Astrocyte (in vitro differentiated cells and primary cell): ENCODE measurements at regions not wholly inside any gene's neighbourhood (a gene's known extent, or its start where the extent isn't known, plus 50 kb on each side); places are given as distances from the start of the nearest gene placed in this dataset.

Experiments used
- DNase-seq: peaks from one replicate; pipeline ENCODE4 v3.0.0-alpha.2; 2010; ENCODE audit warnings: low read depth
- FAIRE-seq: peaks from 2 replicates; lab custom pipeline; 2011; peaks lifted over from hg19 to GRCh38; lab: Jason Lieb, UNC
- H2AFZ ChIP-seq: 2 replicates; pipeline ENCODE4 v1.6.0; 2012; ENCODE audit warnings: low read depth, low read length, inconsistent platforms
- H3K27ac ChIP-seq: 2 replicates; pipeline ENCODE4 v1.5.1; 2011; ENCODE audit warnings: low read depth, low read length, inconsistent platforms
- H3K27me3 ChIP-seq: 2 replicates; pipeline ENCODE4 v1.6.0; 2011; ENCODE audit warnings: low read length, inconsistent platforms; ENCODE audit not compliant: insufficient read depth
- H3K36me3 ChIP-seq: 2 replicates; pipeline ENCODE4 v1.5.1; 2011; ENCODE audit warnings: low read length, inconsistent platforms; ENCODE audit not compliant: insufficient read depth
- H3K4me1 ChIP-seq: 2 replicates; pipeline ENCODE4 v1.5.1; 2011; ENCODE audit warnings: low read length, inconsistent platforms; ENCODE audit not compliant: insufficient read depth
- H3K4me2 ChIP-seq: 2 replicates; pipeline ENCODE4 v1.6.0; 2012; ENCODE audit warnings: low read length, inconsistent platforms
- H3K4me3 ChIP-seq: 2 replicates; pipeline ENCODE4 v1.5.1; 2011; ENCODE audit warnings: low read depth, mild to moderate bottlenecking, low read length, inconsistent platforms; ENCODE audit not compliant: insufficient read depth
- H3K79me2 ChIP-seq: 2 replicates; pipeline ENCODE4 v1.6.0; 2012; ENCODE audit warnings: mild to moderate bottlenecking, low read length, inconsistent platforms; ENCODE audit not compliant: insufficient read depth
- H3K9ac ChIP-seq: 2 replicates; pipeline ENCODE4 v1.6.0; 2012; ENCODE audit warnings: mild to moderate bottlenecking, low read length, inconsistent platforms
- H3K9me3 ChIP-seq: 2 replicates; pipeline ENCODE4 v1.5.1; 2012; ENCODE audit warnings: low read depth, mild to moderate bottlenecking, low read length, inconsistent platforms; ENCODE audit not compliant: insufficient read depth
- H4K20me1 ChIP-seq: 2 replicates; pipeline ENCODE4 v1.6.0; 2012; ENCODE audit warnings: low read length, inconsistent platforms; ENCODE audit not compliant: insufficient read depth
- H3K27ac Mint-ChIP-seq: one replicate; pipeline ENCODE4 v1.8.0; 2021; ENCODE audit warnings: mild to moderate bottlenecking, mixed read lengths; ENCODE audit not compliant: unreplicated experiment
- H3K27me3 Mint-ChIP-seq: one replicate; pipeline ENCODE4 v1.8.0; 2021; ENCODE audit warnings: low read depth, mixed read lengths; ENCODE audit not compliant: unreplicated experiment
- H3K36me3 Mint-ChIP-seq: one replicate; pipeline ENCODE4 v1.8.0; 2021; ENCODE audit warnings: low read depth, mixed read lengths; ENCODE audit not compliant: unreplicated experiment
- H3K4me1 Mint-ChIP-seq: one replicate; pipeline ENCODE4 v1.8.0; 2021; ENCODE audit warnings: low read depth, mixed read lengths; ENCODE audit not compliant: unreplicated experiment
- H3K4me3 Mint-ChIP-seq: one replicate; pipeline ENCODE4 v1.8.0; 2021; ENCODE audit warnings: mild to moderate bottlenecking, moderate library complexity, mixed read lengths; ENCODE audit not compliant: unreplicated experiment
- H3K9me3 Mint-ChIP-seq: one replicate; pipeline ENCODE4 v1.8.0; 2021; ENCODE audit warnings: mild to moderate bottlenecking, mixed read lengths; ENCODE audit not compliant: unreplicated experiment
- CTCF ChIP-seq: IDR thresholded peaks from 2 replicates; pipeline ENCODE4 v1.5.1; 2011; ENCODE audit warnings: low read depth, mild to moderate bottlenecking, inconsistent platforms, low read length, moderate library complexity; ENCODE audit not compliant: insufficient read depth
- EZH2 ChIP-seq: IDR thresholded peaks from 2 replicates; pipeline ENCODE4 v1.6.1; 2012; ENCODE audit warnings: mild to moderate bottlenecking, low read length, inconsistent platforms; ENCODE audit not compliant: insufficient read depth

GRCh38 chr12:17215759-17216570 is 610.0 kb upstream of the LMO3 start:
- FAIRE-seq = no peak
- no peaks in the 10 kb centered on the region for H3K4me1 ChIP-seq
- no peak overlapping the region for H3K4me3 ChIP-seq
- H3K4me2 ChIP-seq = no peak overlapping the region
- Mint-ChIP-seq H3K27ac (no peak overlapping the region), H3K4me3 (no peak overlapping the region), H3K27me3 (no peaks in the 10 kb centered on the region), H3K4me1 (peaks cover 2% of the 10 kb centered on the region), H3K36me3 (no peaks in the 10 kb centered on the region), H3K9me3 (no peaks in the 10 kb centered on the region)
- H3K79me2 ChIP-seq = no peaks in the 10 kb centered on the region
- no peaks in the 10 kb centered on the region for H3K36me3 ChIP-seq
- no peak for DNase-seq
- H3K9me3 ChIP-seq = no peaks in the 10 kb centered on the region
- H3K9ac ChIP-seq = no peak overlapping the region
- H3K27me3 ChIP-seq = no peaks in the 10 kb centered on the region
- H3K27ac ChIP-seq = no peak overlapping the region
- no peak for TF ChIP-seq EZH2
- no peak for TF ChIP-seq CTCF
- no peak overlapping the region for H2AFZ ChIP-seq
- no peaks in the 10 kb centered on the region for H4K20me1 ChIP-seq

- no peaks in the 10 kb centered on the region for H3K79me2 ChIP-seq
- H3K27me3 ChIP-seq = no peaks in the 10 kb centered on the region
- no peak overlapping the region for H3K4me3 Mint-ChIP-seq
- TF ChIP-seq EZH2 = no peak
- TF ChIP-seq CTCF = no peak
- no peak overlapping the region for H3K9ac ChIP-seq
- no peaks in the 10 kb centered on the region for H3K36me3 Mint-ChIP-seq
- no peak overlapping the region for H3K4me3 ChIP-seq
- peaks cover 2% of the 10 kb centered on the region for H3K4me1 Mint-ChIP-seq
- H3K9me3 Mint-ChIP-seq = no peaks in the 10 kb centered on the region
- H3K27ac Mint-ChIP-seq = no peak overlapping the region
- H3K9me3 ChIP-seq = no peaks in the 10 kb centered on the region
- no peaks in the 10 kb centered on the region for H4K20me1 ChIP-seq
- no peaks in the 10 kb centered on the region for H3K36me3 ChIP-seq
- H3K27ac ChIP-seq = no peak overlapping the region
- H2AFZ ChIP-seq = no peak overlapping the region
- H3K4me1 ChIP-seq = no peaks in the 10 kb centered on the region
- no peak overlapping the region for H3K4me2 ChIP-seq
- no peaks in the 10 kb centered on the region for H3K27me3 Mint-ChIP-seq
- FAIRE-seq = no peak
- no peak for DNase-seq
Observed at GRCh38 chr12:17214929-17215328, 609.0 kb upstream of the LMO3 start.

- H3K36me3 ChIP-seq = no peaks in the 10 kb centered on the region
- no peaks in the 10 kb centered on the region for H3K79me2 ChIP-seq
- no peaks in the 10 kb centered on the region for H3K4me1 ChIP-seq
- H3K4me3 Mint-ChIP-seq = no peak overlapping the region
- H3K4me1 Mint-ChIP-seq = no peaks in the 10 kb centered on the region
- no peak overlapping the region for H3K27ac Mint-ChIP-seq
- no peak overlapping the region for H3K4me2 ChIP-seq
- H3K9me3 ChIP-seq = no peaks in the 10 kb centered on the region
- H3K4me3 ChIP-seq = no peak overlapping the region
- FAIRE-seq (no peak), DNase-seq (no peak)
- H3K9me3 Mint-ChIP-seq = peaks cover 2% of the 10 kb centered on the region
- TF ChIP-seq CTCF (no peak), EZH2 (no peak)
- H2AFZ ChIP-seq = no peak overlapping the region
- H3K27ac ChIP-seq = no peak overlapping the region
- H3K36me3 Mint-ChIP-seq = no peaks in the 10 kb centered on the region
- no peaks in the 10 kb centered on the region for H4K20me1 ChIP-seq
- no peak overlapping the region for H3K9ac ChIP-seq
- no peaks in the 10 kb centered on the region for H3K27me3 ChIP-seq
- no peaks in the 10 kb centered on the region for H3K27me3 Mint-ChIP-seq
Observed at GRCh38 chr12:17206553-17206952, 600.6 kb upstream of the LMO3 start.
